ENCODE measurements at regions not wholly inside any gene's neighbourhood (a gene's known extent, or its start where the extent isn't known, plus 50 kb on each side); places are given as distances from the start of the nearest gene placed in this dataset.
A peak's percentile ranks its signal among the peaks of the same experiment; 100 is the strongest.

- H3K4me3 ChIP-seq (replicated peaks in 1 of 2; ENCODE audit: low read depth in 2 of 2, low read length in 2 of 2): no peak overlapping the region
- DNase-seq (ENCODE audit: low read depth in 2 of 2): no peak
- no peak for TF ChIP-seq CTCF (IDR thresholded peaks at IDR 0.05; ENCODE audit: low read depth, low read length)
These were observed 205.4 kb upstream of the GK2 start for GRCh38 chr4:79613269-79613935.

- DNase-seq (ENCODE audit: low read depth in 2 of 2): no peak
These were observed 203.0 kb upstream of the GK2 start for GRCh38 chr4:79611026-79611425.

GRCh38 chr4:79609817-79610216, 201.8 kb upstream of the GK2 start:
- no peak overlapping the region for H3K4me3 ChIP-seq (replicated peaks in 1 of 2; ENCODE audit: low read depth in 2 of 2, low read length in 2 of 2)
- TF ChIP-seq CTCF (IDR thresholded peaks at IDR 0.05; ENCODE audit: low read depth, low read length): no peak
- DNase-seq (ENCODE audit: low read depth in 2 of 2): peak in 1 of 2 donors; percentile 12

More at GRCh38 chr4:79611026-79611425, 203.0 kb upstream of the GK2 start:
- H3K4me3 ChIP-seq (replicated peaks in 1 of 2; ENCODE audit: low read depth in 2 of 2, low read length in 2 of 2): no peak overlapping the region
- TF ChIP-seq CTCF (IDR thresholded peaks at IDR 0.05; ENCODE audit: low read depth, low read length): no peak

- H3K4me3 ChIP-seq (replicated peaks in 1 of 2; ENCODE audit: low read depth in 2 of 2, low read length in 2 of 2): no peak overlapping the region
- no peak for DNase-seq (ENCODE audit: low read depth in 2 of 2)
- TF ChIP-seq CTCF (IDR thresholded peaks at IDR 0.05; ENCODE audit: low read depth, low read length): no peak
These were observed 200.0 kb upstream of the GK2 start for GRCh38 chr4:79607979-79608378.

GRCh38 chr4:79604152-79604551, 196.1 kb upstream of the GK2 start:
- DNase-seq (ENCODE audit: low read depth in 2 of 2): no peak
- H3K4me3 ChIP-seq (replicated peaks in 1 of 2; ENCODE audit: low read depth in 2 of 2, low read length in 2 of 2): no peak overlapping the region
- no peak for TF ChIP-seq CTCF (IDR thresholded peaks at IDR 0.05; ENCODE audit: low read depth, low read length)

- DNase-seq (ENCODE audit: low read depth in 2 of 2): no peak
- TF ChIP-seq CTCF (IDR thresholded peaks at IDR 0.05; ENCODE audit: low read depth, low read length): no peak
- no peak overlapping the region for H3K4me3 ChIP-seq (replicated peaks in 1 of 2; ENCODE audit: low read depth in 2 of 2, low read length in 2 of 2)
These were observed 195.7 kb upstream of the GK2 start for GRCh38 chr4:79603681-79604080.

- no peak for DNase-seq (ENCODE audit: low read depth in 2 of 2)
- TF ChIP-seq CTCF (IDR thresholded peaks at IDR 0.05; ENCODE audit: low read depth, low read length): no peak
- no peak overlapping the region for H3K4me3 ChIP-seq (replicated peaks in 1 of 2; ENCODE audit: low read depth in 2 of 2, low read length in 2 of 2)
These were observed 191.7 kb upstream of the GK2 start for GRCh38 chr4:79599691-79600090.

Data from cardiac fibroblast (primary cell).